ENCODE measurements at regions not wholly inside any gene's neighbourhood (a gene's known extent, or its start where the extent isn't known, plus 50 kb on each side); places are given as distances from the start of the nearest gene placed in this dataset.

- TF ChIP-seq CTCF (IDR thresholded peaks at IDR 0.05): no peak
- no peak for TF ChIP-seq POLR2AphosphoS5 (IDR thresholded peaks at IDR 0.05; ENCODE audit: insufficient read depth in 1 of 2, low read depth in 1 of 2)
- no peak for TF ChIP-seq POLR2A (IDR thresholded peaks at IDR 0.05)
Measured at GRCh38 chr11:116317212-116317611, 455.6 kb downstream of the BUD13 start.
